ENCODE measurements at regions not wholly inside any gene's neighbourhood (a gene's known extent, or its start where the extent isn't known, plus 50 kb on each side); places are given as distances from the start of the nearest gene placed in this dataset.

DNA sequence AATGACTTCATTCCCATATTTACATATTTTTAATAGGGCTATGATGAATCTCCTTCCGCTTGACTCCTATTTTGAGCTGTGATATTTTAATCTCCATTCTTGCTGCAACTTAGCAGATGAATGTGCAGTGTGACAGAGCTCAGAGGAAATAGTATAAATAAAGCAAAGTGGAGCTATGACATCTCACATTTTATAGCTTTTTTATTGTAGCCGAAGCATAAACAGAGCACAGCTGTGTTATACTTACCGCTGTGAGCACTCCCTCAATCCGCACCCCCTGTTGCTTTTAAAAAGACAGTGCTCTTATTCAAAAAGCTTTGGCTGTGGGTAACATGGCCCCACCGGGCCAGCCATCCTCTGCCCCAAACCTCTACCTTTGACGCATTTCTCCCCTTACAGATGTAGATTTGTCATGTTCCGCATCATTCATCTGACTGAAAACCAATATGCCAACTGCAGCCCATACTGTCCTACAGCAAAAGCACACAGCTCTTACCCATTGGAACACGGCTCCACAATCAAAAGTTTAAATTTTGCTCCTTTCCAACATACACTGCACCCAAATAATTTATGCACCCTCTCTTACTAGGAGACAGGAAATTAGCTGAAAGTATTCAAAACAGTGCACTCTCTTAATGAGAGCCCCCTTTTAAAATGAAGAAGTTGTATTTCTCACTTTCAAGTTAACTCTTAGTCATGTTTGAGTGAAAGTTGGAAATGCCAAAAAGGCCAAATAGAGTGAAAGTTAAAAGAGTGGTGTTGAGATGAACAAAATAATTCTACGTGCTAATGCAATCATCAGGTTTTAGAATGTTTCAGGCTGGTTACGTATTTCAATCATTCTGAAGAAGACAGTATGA is 429.3 kb upstream of the SOX5 start:
- DNase-seq (ENCODE audit: low spot score in 2 of 2) (no peak), ATAC-seq (ENCODE audit: low read depth) (peak; percentile 80)
- Mint-ChIP-seq H3K4me1 (peaks cover 22% of the 10 kb centered on the region), H3K9me3 (peaks cover 5% of the 10 kb centered on the region), H3K27me3 (no peaks in the 10 kb centered on the region), H3K4me3 (peak overlapping the region; percentile 74), H3K36me3 (peaks cover 4% of the 10 kb centered on the region), H3K27ac (peak overlapping the region; percentile 61)

DNA sequence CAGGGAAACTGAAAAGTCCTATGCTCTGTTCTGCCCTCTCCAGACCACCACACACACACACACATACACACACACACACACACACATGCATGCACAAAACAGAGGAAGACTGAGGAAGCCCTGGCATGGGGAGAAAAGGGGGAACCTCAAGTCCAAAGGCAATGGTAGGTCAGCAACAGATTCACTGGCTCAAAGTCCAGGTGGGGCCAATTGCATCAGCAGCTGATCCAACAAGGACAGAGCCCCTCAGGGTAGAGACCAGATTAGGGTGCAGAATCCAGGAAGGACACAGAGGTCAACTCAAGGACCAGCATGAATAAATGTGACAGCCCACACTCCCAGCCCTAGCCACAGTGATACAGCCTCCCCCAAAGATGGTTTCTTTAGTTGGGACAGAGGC is 425.0 kb upstream of the SOX5 start:
- Mint-ChIP-seq H3K36me3 (no peaks in the 10 kb centered on the region), H3K4me3 (no peak overlapping the region), H3K9me3 (no peaks in the 10 kb centered on the region), H3K27me3 (no peaks in the 10 kb centered on the region), H3K27ac (no peak overlapping the region), H3K4me1 (peaks cover 10% of the 10 kb centered on the region)
- ATAC-seq (ENCODE audit: low read depth) (no peak), DNase-seq (ENCODE audit: low spot score in 2 of 2) (no peak)

DNA sequence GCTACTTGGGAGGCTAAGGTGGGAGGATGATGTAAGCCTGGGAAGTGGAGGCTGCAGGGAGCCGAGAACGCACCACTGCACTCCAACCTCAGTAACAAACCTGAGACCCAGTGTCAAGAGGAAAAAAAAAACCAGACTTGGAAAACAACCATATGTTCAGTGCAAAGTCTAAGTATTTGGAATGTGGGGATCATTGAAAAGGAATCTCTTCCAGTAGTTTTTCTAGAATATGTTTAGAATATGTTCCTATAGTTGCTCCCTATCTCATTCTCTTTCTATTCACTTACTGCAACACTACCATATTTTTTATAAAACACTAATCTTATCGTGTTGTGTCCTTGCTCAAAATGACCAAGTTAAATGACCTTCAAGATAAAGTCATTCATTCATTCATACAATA is 423.5 kb upstream of the SOX5 start:
- DNase-seq (ENCODE audit: low spot score in 2 of 2) (no peak), ATAC-seq (ENCODE audit: low read depth) (no peak)
- no peak overlapping the region for H3K4me3 Mint-ChIP-seq
- H3K27ac Mint-ChIP-seq: no peak overlapping the region
- H3K4me1 Mint-ChIP-seq: peaks cover 4% of the 10 kb centered on the region
- H3K9me3 Mint-ChIP-seq: no peaks in the 10 kb centered on the region
- no peaks in the 10 kb centered on the region for H3K36me3 Mint-ChIP-seq
- no peaks in the 10 kb centered on the region for H3K27me3 Mint-ChIP-seq

DNA sequence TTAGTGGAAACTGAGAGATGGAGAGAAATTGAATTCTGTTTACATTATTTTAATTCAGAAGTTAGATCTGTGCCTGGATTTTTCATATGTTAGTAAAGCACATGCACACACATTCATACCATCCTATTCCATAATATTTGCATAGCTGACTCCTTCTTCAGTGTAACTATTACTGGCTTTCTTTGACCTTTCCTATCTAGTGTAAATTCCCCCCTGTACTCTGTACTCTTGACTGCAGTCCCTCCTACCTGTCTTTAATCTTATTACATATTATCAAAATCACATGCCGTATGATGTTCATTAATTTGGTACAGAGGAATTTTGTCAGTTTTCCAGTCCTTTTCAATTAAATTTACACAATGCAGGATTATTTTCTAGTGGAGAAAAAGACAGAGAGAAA is 417.0 kb upstream of the SOX5 start:
- DNase-seq (ENCODE audit: low spot score in 2 of 2) (no peak), ATAC-seq (ENCODE audit: low read depth) (no peak)
- H3K9me3 Mint-ChIP-seq: no peaks in the 10 kb centered on the region
- peaks cover 13% of the 10 kb centered on the region for H3K4me1 Mint-ChIP-seq
- peak overlapping the region; percentile 8 for H3K27ac Mint-ChIP-seq
- H3K4me3 Mint-ChIP-seq: no peak overlapping the region
- no peaks in the 10 kb centered on the region for H3K27me3 Mint-ChIP-seq
- no peaks in the 10 kb centered on the region for H3K36me3 Mint-ChIP-seq

DNA sequence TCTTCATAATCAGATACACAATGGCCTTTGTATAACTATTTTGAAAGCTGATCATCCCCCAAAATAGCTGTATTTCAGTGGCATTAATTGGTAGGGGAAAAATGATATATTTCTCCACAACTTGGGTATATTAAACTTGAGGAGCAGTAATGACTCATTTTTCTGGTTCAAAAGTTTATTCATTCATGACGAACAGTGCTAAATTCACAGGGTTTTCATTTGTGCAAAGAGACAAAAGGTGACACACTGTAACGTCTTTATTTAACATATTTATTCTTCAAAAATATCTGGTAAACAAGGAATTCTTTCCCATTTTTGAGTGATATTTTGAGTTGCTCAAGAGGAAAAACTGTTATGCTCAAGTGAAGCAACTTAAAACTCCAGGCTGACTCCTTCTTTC is 415.5 kb upstream of the SOX5 start:
- no peak for ATAC-seq (ENCODE audit: low read depth)
- Mint-ChIP-seq H3K27me3 (no peaks in the 10 kb centered on the region), H3K4me1 (peaks cover 25% of the 10 kb centered on the region), H3K36me3 (no peaks in the 10 kb centered on the region), H3K9me3 (no peaks in the 10 kb centered on the region), H3K27ac (no peak overlapping the region), H3K4me3 (no peak overlapping the region)
- no peak for DNase-seq (ENCODE audit: low spot score in 2 of 2)

DNA sequence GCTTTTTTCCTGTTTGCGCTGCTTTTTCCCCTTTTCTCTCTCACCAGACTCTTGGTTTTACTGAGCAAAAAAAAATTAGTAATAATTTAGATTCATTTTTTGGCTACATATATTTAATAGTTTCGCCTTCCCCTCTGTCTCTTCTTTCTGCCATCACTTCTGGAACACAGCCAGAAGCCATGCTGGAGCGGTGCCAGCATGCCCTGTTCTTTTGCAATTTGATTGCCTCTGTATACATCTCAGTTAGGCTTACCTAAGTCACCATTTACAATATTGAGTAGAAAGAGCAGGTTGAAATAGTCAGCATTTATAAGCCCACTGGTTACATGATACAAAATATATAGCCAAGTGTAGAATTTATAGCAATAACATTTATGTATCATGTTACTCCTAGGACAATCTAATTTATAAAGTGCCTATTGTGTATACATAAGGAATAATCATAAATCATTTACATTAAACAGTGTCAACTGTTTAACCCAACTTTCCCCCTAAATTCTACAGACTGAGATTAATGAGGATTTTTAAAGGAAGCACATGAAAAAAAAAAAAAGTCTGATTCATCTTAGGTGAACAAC is 413.8 kb upstream of the SOX5 start:
- peaks cover 25% of the 10 kb centered on the region for H3K4me1 Mint-ChIP-seq
- ATAC-seq (ENCODE audit: low read depth): no peak
- no peak for DNase-seq (ENCODE audit: low spot score in 2 of 2)
- no peaks in the 10 kb centered on the region for H3K9me3 Mint-ChIP-seq
- H3K36me3 Mint-ChIP-seq: no peaks in the 10 kb centered on the region
- no peaks in the 10 kb centered on the region for H3K27me3 Mint-ChIP-seq
- no peak overlapping the region for H3K4me3 Mint-ChIP-seq
- H3K27ac Mint-ChIP-seq: no peak overlapping the region

DNA sequence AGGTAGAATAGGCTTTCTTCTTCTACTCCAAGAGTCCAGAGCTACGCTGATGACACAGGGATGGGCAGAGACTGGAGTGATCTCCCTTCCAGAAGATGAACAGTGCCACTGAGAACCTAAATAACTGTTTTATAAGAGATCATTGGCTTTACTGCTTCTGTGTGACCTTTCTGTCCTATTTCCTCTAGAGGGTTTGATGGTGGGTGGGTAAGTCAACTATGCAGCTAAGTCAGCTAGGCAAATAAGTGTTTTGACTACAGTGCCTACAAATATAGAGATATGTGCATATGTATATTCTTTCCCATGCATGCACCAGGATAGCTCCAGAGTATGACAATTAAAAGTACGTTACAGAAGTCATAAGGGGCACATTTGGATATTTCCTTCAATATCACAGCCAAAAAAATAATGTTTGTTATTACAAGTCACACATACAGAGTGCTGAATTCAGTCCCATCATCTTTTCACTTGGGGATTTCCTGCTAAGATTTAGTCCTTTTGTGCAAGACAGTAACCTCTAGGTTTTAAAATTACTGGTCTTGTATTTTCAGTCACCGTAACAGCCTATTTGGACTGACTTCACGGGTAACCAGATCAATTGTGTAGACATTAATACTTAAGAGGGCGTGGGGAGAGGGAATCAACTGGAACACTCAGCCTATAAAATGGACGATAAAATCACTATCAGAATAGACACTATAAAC is 412.6 kb upstream of the SOX5 start:
- no peaks in the 10 kb centered on the region for H3K9me3 Mint-ChIP-seq
- H3K36me3 Mint-ChIP-seq: no peaks in the 10 kb centered on the region
- peaks cover 25% of the 10 kb centered on the region for H3K4me1 Mint-ChIP-seq
- peak overlapping the region; percentile 66 for H3K4me3 Mint-ChIP-seq
- no peak for DNase-seq (ENCODE audit: low spot score in 2 of 2)
- peak overlapping the region; percentile 89 for H3K27ac Mint-ChIP-seq
- peak; percentile 27 for ATAC-seq (ENCODE audit: low read depth)
- H3K27me3 Mint-ChIP-seq: no peaks in the 10 kb centered on the region

DNA sequence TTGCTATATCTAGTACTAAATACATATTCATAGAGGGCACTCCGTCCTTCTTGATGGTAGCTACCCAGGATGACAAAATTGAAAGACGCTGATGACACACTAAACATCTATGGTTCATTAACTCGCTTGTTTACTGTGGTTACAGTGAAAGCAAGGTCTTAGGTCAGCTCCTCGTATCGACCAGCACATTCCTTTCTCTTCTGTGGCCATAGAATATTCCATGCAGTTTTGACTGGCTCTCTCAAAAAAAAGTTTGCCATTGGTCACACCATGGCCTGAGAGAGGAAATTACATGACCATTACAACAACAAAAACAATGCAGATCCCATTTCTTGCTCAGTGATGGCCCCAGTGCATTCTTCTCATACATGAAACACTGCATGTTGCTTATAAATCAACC is 411.4 kb upstream of the SOX5 start:
- peak; percentile 68 for ATAC-seq (ENCODE audit: low read depth)
- Mint-ChIP-seq H3K36me3 (no peaks in the 10 kb centered on the region), H3K4me1 (peaks cover 30% of the 10 kb centered on the region), H3K27ac (peak overlapping the region; percentile 89), H3K9me3 (no peaks in the 10 kb centered on the region), H3K27me3 (no peaks in the 10 kb centered on the region), H3K4me3 (peak overlapping the region; percentile 66)
- no peak for DNase-seq (ENCODE audit: low spot score in 2 of 2)

DNA sequence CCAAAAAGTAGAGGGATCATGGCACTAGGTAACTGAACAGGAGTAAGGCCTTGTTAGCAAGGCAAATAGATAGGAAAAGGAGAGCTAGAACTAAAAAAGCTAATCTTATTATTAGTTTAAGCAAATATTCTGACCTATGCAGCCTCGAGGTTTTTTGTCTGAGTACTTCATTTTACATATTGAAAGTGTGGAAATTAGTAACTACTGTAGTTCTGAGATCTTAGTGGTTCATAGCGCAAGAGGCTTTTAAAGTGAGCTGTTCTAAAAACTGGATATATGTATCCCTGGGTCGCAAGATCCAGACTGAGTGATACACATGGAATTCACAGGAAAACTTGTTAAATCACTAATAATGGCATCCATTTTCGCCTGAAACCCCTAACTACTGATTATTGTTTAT is 411.0 kb upstream of the SOX5 start:
- Mint-ChIP-seq H3K4me3 (peak overlapping the region; percentile 66), H3K4me1 (peaks cover 30% of the 10 kb centered on the region), H3K27ac (peak overlapping the region; percentile 89), H3K27me3 (no peaks in the 10 kb centered on the region), H3K9me3 (no peaks in the 10 kb centered on the region), H3K36me3 (no peaks in the 10 kb centered on the region)
- ATAC-seq (ENCODE audit: low read depth) (no peak), DNase-seq (ENCODE audit: low spot score in 2 of 2) (no peak)

DNA sequence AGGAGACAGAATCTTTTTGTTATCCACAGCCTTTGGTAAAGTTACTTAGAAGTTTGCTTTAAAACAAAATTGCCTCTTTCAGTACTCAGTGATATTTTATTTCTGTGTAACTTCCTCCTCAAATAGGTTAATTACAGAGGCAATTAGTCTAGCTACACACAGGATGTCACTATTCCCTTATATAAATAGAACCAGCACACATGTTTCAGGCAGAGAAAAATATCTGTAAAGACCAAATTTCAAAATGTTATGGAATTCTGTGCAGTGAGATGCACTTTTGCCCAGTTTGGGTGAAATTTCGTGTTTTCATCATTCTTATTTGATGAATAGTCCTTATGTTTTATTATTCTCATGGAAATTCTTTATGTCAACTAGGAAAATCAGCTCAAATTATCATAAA is 410.6 kb upstream of the SOX5 start:
- Mint-ChIP-seq H3K36me3 (no peaks in the 10 kb centered on the region), H3K4me1 (peaks cover 30% of the 10 kb centered on the region), H3K27ac (peak overlapping the region; percentile 89), H3K4me3 (peak overlapping the region; percentile 66), H3K9me3 (no peaks in the 10 kb centered on the region), H3K27me3 (no peaks in the 10 kb centered on the region)
- DNase-seq (ENCODE audit: low spot score in 2 of 2) (no peak), ATAC-seq (ENCODE audit: low read depth) (peak; percentile 57)

DNA sequence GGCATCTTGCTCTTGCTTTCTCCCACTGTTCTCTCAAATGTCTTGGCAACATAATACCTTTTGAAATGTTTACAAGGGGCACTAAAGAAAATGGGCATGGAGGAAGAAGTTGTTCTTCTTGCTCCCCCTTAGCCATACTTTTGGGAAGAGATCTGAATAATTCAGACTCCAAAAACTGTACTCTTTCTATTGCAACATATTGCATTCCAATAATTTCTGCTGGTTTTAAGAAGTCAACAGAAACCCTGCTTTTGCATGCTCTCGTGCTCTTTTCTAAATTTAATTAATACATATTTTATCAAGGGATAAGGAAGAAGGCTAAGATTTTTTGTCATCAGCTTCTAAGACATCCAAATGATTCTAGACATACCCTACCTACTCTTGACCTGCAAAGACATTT is 409.9 kb upstream of the SOX5 start:
- Mint-ChIP-seq H3K9me3 (no peaks in the 10 kb centered on the region), H3K4me3 (no peak overlapping the region), H3K27ac (peak overlapping the region; percentile 6), H3K36me3 (no peaks in the 10 kb centered on the region), H3K4me1 (peaks cover 30% of the 10 kb centered on the region), H3K27me3 (no peaks in the 10 kb centered on the region)
- ATAC-seq (ENCODE audit: low read depth) (no peak), DNase-seq (ENCODE audit: low spot score in 2 of 2) (no peak)

DNA sequence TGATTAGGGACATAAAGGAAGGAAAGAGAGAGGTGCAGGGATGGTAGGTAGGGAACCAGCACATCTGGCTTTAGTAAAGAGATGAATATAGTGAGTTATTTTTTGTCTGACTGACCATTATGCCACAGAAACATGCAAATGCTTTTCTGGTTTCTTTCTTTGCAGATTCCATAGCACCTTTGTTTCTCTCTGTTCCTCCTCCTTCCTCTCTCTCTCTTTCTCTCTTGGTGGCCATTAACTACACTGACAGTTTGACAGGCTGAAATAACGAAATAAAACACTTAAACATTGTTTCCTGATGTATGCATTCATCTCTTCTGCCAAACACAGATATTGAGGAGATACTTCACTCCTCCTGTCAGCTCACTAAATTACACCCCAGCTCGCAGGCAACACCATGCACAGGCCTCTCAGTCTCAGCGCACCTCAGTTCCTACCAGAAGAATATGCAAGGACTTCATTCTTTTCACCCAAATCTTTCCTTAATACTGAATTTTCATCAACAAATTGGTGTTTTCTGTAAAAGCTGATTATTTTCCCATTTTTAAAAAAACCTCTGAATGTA is 406.9 kb upstream of the SOX5 start:
- Mint-ChIP-seq H3K4me3 (no peak overlapping the region), H3K9me3 (no peaks in the 10 kb centered on the region), H3K36me3 (no peaks in the 10 kb centered on the region), H3K4me1 (peaks cover 19% of the 10 kb centered on the region), H3K27ac (no peak overlapping the region), H3K27me3 (no peaks in the 10 kb centered on the region)
- ATAC-seq (ENCODE audit: low read depth): no peak
- DNase-seq (ENCODE audit: low spot score in 2 of 2): no peak

DNA sequence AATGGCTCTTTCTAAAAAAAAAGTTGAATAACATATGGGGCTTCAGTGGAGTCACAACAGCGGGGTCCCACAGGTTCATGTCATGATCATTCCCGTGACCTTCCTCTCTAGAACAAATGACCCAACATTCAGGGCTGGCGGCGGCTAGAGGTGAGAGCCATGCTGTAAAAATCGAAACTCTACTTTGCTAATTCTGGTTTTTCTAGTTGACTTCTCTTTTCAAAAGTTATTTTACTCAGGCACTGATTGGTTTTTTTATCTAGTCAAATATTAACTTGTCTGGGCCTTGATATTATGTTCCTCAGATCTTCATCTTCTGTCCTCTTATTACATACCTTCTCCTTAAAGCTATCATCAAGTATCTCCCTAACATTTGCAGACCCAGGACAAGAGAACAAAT is 402.9 kb upstream of the SOX5 start:
- Mint-ChIP-seq H3K9me3 (peaks cover 4% of the 10 kb centered on the region), H3K27ac (no peak overlapping the region), H3K4me3 (no peak overlapping the region), H3K27me3 (no peaks in the 10 kb centered on the region), H3K4me1 (peaks cover 14% of the 10 kb centered on the region), H3K36me3 (peaks cover 8% of the 10 kb centered on the region)
- DNase-seq (ENCODE audit: low spot score in 2 of 2) (no peak), ATAC-seq (ENCODE audit: low read depth) (no peak)
